HPDE6-E6E7 (cell line): ENCODE measurements at regions not wholly inside any gene's neighbourhood (a gene's known extent, or its start where the extent isn't known, plus 50 kb on each side); places are given as distances from the start of the nearest gene placed in this dataset.
A peak's percentile ranks its signal among the peaks of the same experiment; 100 is the strongest.

Source experiments
- DNase-seq: peaks from one replicate; pipeline ENCODE4 v3.0.0; 2011; ENCODE audit warnings: missing footprints; ENCODE audit errors: extremely low spot score

DNA sequence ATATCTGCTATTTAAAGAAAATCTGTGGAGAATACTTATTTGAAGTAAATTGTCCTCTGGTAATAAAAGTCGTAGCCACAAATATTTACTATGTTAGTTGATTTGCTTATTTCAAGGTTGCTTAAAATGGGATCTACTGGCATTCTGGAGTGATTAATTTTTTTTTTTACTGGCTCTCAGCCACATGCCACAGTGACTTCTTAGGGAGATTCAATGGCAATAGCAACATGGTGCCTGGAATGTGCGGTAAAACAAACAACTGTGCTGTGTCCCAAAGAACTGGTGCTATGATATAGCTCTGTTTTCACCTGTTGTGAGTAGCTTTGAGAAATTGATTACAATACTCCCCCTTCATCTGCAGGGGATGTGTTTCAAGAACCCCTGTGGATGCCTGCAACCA, 324.3 kb downstream of the GPAT3 start:
- DNase-seq = no peak

GRCh38 chr4:83858131-83858530, 322.2 kb downstream of the GPAT3 start:
- DNase-seq = no peak

DNA sequence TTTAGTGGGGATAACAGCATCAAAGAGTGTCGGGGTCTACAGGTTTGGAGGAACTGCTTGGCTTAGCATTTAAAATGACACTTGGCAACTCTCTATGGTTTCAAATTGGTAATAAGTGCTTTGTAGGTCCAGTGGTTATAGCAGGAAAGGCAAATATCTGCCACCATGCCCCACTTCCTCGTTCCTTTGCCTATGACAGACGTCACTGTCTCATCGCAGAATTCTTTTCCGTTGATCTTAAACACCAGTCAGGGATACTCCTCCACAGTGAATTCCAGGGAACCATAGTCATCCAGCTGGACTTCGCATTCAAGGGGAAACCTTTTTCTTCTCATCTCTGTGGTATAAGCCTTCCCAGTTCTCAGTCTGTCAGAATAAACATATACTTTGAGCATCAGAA, 319.1 kb downstream of the GPAT3 start:
- peak; percentile 65 for DNase-seq

DNA sequence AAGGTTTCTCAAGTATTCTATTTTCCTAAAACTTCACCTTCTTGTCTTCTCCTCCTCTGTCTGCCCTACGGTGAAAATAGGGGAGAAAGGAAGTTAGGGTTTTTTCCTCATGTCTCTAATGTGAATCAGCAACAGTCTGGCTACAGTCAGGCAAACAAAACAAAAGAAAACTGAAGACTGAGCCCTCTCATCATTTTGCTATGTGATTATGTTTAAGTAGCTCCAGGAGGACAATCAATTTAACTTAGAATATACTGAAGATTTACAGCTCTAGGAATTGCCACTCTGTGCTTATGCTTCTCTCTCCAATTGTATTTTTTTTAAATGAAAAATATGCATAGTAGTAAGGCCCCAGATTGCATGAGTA, 316.2 kb downstream of the GPAT3 start:
- peak; percentile 49 for DNase-seq

DNA sequence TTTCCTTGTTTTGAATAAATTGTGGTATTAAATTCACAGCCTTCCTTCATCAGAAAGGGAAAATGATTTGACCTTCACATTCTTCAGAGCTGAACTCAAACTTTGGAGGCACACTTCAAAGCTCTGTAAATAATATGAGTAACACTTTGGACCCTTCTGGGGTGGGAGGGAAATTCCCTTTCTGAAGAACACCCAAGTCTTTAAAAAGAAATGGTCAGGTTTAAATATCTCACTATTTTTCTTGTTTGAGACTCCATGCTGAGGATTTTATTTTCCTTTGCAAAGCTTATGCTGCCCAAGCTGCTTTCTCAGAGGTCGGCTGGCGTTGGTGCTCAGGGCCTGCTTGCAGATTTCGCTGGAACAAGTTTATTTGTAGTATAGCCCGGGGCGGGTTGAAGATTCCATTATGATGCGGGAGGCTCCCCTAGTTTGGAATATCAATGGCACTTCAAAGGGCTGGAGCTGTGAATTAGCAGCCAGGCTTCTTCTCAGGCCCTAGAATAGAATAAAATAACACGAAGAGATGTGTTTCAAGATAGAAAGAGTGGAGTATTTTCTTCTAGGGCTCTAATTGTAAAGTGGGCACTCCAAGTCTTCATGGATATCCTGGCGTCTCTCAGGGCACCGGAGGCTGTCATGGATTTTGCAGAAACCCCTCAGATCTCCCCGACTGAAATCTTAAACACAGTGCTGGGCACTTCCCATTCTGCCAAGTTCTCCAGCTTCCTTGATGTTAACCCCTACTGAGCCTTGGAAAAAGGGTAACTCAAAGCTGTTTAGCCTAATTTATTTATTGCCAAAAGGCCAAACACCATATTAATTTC, 315.6 kb downstream of the GPAT3 start:
- no peak for DNase-seq

DNA sequence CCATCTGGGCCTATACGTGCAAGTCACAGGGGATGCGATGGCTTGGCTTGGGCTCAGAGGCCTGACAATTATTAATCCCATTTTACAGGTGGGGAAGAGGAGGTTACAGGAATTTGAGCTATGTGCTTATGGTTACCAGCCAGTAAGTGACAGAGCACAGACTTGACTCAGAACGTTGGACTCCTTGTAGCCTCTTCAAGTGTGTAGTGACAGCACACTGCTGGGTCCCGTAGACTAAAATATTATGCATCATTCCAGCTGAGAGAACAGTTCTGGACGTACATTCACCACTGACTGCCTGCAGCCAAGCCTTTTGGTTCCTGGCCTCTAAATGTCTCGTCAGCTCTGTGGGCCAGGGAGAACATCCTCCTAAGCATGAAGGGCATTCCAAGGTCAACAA, 314.5 kb downstream of the GPAT3 start:
- DNase-seq = no peak

DNA sequence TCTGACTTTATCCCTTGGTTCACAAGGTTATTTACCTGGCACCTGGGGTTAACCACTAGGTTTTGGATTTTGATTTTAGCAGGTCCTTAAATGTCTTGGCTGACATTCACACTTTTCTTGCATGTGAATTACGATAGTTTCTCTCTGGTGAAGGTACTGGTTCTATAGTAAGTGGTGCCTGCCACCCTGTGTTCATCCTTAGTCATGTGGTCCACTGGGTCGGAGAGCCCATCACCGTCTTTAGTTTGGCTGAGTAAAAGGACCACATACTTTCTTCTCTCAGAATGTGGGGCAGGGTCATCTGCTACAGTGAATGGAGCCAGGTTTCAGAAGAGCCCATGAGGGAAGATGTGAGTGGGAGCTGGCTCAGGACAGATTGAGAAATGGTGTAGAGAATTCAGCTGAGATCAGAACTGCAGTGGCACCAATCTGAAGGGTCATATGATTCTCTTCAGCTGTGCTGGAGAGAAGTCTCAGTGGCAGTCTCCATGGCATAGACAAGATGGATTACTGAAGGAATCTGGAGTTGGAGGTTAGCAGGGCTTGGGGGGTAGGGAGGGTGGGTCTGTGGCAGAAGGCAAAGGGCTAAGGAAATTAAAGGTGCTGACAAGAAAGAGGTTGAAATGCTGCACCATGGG, 310.4 kb downstream of the GPAT3 start:
- no peak for DNase-seq

DNA sequence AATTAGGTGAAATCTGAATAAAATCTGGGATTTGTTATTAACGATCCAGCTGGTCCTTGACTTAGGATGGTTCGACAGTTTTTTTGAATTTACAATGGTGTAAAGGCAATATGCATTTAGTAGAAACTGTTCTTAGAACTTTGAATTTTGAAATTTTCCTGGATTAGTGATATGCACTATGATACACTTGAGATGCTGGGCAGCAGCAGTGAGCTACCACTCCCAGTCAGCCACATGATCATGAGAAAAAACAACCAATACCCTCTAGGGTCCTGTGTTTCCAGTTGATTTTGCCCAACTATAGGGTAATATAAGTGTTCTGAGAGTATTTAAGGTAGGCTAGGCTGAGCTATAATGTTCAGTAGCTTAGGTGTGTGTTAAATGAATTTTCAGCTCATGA, 303.7 kb downstream of the GPAT3 start:
- no peak for DNase-seq

DNA sequence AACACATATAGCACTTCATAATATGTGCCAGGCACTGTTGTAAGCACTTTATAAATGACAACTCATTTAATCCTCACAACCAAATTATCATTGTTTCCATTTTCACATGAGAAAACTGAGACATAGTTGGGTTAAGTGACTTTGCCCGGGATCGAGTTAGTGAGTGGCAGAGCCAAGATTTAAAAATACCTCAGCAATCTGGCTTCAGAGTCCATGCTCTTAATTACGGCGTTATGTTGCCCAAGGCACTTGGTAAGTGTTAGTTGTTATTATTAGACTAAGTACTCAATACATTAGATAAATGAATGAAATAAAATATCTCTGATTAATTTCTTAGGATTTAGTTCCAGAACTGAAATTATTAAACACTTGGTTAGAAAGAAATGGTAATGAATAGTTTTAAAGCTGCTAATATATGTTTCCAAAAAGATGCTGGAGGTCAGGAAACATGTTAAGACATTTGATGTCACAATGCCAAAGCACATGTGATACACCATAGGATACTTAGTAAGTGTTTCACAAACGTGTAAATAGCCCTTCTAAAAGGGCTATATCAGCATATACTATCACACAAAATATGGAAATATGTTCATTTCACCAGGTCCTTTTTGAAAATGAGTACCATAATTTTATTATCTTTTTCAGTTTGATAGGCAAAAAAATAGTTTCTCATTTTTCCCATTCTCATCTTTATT, 301.9 kb downstream of the GPAT3 start:
- no peak for DNase-seq

DNA sequence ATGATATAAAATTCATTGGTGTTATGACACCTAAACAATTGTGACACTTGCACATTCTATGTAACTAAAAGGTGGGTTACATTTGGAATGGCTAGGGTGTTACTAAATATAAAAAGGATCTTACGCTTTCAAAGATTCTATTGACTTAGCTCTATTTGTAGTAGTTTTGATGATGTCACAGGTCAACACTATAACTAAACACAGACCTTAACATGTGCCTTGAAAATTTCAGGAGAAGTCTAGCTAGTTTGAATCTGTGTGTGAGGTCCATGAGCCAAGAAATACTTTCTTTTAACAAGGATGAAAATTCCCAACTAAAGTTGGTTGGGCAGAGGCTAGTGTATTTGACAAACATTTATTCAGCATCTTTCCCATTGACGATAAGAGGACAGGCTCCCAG, 298.0 kb downstream of the GPAT3 start:
- DNase-seq = no peak

DNA sequence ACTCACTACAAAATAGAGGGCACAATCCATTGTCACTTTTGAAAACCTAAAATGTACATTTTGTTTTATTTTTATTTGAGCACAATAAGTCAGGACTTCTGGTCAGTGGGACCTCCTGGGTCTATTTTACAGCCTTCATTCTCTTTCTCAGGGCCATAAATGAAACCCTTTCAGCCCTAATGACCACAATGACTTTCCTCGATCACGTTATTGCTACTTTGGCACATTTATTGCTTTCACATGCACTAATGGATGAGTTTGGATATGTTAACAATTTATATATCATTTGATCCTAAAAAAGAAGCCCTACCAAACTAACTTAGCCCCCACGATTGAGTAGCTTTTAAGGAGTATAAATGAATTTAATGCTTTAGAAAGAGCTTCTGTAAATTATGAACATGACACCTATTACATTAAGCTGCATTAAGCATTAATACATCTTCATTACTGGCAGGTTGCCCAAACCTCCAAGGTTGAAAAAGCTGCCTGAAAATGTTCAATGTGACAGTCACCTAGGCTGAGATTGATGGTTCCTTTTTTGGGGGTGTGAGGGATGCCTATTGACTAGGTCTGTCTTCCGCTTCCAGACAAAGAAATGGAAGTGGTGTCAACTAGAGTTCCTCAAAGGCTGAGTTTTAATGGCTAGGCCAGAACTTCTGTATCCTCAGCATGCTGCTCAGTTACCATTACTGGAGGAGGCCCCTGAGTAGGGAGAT, 296.4 kb downstream of the GPAT3 start:
- no peak for DNase-seq

GRCh38 chr4:83831588-83831987, 295.7 kb downstream of the GPAT3 start:
- no peak for DNase-seq

GRCh38 chr4:83830138-83830888, 294.4 kb downstream of the GPAT3 start:
- no peak for DNase-seq

GRCh38 chr4:83828601-83829000, 292.7 kb downstream of the GPAT3 start:
- DNase-seq = no peak

DNA sequence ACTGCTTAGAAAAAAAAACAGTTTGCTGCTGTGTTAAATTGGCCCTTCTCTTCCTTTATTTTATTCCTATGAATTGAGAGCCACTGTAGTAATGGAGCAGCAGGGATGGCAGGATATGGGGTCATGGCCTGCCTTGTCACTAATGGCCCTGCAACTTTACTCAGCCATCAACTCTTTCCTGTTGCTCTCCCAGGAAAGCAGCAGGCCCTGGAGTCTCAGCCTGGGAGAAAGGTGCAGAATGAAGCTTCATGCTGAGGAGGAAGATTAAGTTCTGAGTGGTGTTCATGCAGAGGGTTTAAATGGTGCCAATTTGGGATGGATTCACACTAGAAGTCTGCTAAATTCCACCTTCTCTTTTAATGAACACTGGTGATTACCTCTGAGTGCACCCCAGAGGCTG, 285.6 kb downstream of the GPAT3 start:
- DNase-seq = no peak

DNA sequence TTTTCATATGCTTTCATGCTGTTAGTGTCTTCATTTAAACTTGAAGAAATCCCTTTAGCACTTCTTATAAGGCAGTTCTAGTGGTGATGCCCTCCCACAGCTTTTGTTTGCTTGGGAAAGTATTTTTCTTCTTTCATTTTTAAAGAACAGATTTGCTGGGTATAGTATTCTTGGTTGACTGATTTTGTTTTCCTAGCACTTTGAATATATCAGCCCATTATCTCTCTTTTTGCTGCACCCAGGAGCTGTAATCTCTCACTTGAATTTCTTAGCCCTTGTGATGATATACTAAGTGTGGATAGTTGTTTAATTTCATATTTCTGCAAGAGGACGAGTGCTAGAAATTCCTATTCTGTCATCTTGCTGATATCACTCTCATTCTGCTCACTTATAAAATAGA, 283.7 kb downstream of the GPAT3 start:
- no peak for DNase-seq

GRCh38 chr4:83810428-83810827, 274.5 kb downstream of the GPAT3 start:
- no peak for DNase-seq

DNA sequence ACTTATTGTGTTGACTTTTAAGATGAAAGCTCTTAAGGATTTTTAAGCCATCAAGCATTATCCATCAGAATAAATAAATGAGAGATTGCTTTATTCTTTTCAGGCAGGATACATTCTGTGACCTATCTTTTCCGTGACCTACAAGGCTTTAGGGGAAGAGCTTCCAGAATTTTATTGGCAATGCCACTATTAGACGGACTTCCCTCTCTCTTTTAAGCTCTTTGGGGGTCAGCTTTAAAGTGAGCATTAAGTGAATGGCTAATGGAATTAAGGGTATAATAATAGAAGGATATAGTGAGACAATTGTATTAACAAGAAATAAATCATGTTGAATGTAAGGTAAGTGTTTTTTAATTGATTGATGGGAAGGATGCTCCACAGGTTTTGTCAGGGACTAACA, 273.7 kb downstream of the GPAT3 start:
- DNase-seq = no peak

DNA sequence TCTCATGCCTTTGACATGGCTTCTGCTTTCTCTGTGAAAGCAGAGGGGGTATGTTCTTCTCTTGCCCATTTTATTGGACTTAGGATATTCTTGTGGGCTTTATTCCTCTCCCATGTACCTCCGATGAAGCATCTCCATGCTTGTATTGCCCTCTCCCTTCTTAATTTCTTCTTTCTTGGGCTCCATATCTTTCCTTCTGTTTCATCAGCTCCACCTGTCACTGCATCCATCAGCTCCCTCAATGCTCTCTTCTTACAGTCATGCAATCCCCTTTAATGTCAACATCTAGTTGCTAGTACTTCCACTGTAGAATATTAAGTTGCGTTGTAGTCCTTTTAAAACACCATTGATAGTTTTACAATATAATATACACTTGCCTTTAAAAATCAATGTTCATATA, 257.6 kb downstream of the GPAT3 start:
- no peak for DNase-seq

- no peak for DNase-seq
Observed at GRCh38 chr4:83785891-83786290, 250.0 kb downstream of the GPAT3 start.

DNA sequence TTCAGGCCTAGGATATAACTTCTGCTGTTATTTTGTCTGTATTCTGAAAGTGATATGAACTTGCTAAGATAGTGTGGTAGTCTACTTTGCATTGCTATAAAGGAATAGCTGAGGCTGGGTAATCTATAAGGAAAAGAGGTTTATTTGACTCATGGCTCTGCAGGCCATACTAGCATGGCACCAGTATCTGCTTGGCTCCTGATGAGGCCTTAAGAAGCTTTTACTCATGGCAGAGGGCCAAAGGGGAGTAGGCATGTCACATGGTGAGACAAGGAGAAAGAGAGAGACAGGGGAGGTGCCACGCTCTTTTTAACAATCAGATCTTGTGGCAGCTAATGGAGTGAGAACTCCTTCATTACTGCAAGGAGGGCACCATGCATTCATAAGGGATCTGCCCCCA, 247.3 kb downstream of the GPAT3 start:
- no peak for DNase-seq

DNA sequence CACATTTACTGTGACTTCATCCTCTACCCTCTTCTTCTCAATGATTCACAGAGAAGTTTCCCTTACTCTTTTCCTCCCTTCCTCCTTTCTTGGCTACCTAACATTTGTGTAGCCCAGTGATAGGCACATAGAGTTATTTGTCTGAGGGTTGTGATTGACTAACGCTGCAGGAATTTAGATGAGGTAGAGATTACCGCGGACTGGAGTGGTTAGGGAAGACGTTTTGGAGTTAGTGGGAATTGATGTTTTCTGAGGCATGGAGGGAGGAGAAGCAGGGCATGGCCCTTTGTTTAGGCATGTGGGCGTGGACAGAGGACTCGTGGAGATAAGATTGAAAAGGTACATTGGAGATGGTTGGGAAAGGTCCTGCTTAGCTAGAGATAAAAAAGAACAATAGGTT, 246.7 kb downstream of the GPAT3 start:
- no peak for DNase-seq
